Epithelial cell of esophagus (primary cell): ENCODE measurements at regions not wholly inside any gene's neighbourhood (a gene's known extent, or its start where the extent isn't known, plus 50 kb on each side); places are given as distances from the start of the nearest gene placed in this dataset.
"Not testable (repeated sequence)": the region's sequence is repeated elsewhere in the genome, so short reads cannot be mapped to it uniquely, and the experiment has no call there.

Experiments used
- DNase-seq: peaks from one replicate; pipeline ENCODE4 v3.0.0; 2010; ENCODE audit warnings: low read depth
- H3K4me3 ChIP-seq: 2 replicates; pipeline ENCODE4 v1.5.1; 2011; ENCODE audit warnings: mild to moderate bottlenecking, low read length, control low read depth
- CTCF ChIP-seq: IDR thresholded peaks from 2 replicates; pipeline ENCODE4 v1.5.1; 2011; ENCODE audit warnings: low read depth, mild to moderate bottlenecking, low read length, control low read depth, inconsistent platforms; ENCODE audit not compliant: insufficient read depth; ENCODE audit errors: missing control alignments

DNA sequence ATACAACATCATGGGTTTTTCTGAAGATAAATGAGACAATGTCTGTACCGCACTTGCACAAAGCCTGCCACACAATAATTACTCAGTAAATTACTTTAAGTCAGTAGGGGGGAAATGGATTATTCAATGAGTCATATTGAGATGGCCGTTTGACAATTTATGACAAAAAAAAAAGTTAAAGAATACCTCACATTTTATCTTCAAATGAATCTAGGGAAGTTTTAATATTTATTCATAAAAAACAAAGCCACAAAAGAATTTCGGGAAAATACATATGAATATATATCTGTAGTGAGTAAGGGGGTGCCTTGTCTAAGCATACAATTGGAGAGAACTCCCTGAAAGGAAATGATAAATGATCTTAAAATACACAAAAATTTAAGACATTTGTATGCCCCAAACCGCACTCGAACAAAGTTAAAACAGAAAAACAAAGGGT is 197.0 kb upstream of the SLC7A11 start:
- H3K4me3 ChIP-seq, result no peak overlapping the region
- DNase-seq, result no peak
- TF ChIP-seq CTCF, result no peak

- no peak overlapping the region for H3K4me3 ChIP-seq
- DNase-seq, result no peak
- no peak for TF ChIP-seq CTCF
Measured at GRCh38 chr4:138438608-138439007, 196.5 kb upstream of the SLC7A11 start.

- no peak overlapping the region for H3K4me3 ChIP-seq
- no peak for DNase-seq
- no peak for TF ChIP-seq CTCF
Measured at GRCh38 chr4:138437263-138437851, 195.2 kb upstream of the SLC7A11 start.

DNA sequence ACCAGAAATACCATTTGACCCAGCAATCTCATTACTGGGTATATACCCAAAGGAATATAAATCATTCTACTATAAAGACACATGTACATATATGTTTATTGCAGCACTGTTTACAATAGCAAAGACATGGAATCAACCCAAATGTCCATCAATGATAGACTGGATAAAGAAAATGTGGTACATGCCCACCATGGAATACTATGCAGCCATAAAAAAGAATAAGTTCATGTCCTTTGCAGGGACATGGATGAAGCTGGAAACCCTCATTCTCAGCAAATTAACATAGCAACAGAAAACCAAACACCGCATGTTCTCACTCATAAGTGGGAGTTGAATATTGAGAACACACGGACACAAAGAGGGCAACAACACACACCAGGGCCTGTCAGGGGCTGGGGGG is 193.6 kb upstream of the SLC7A11 start:
- not testable (repeated sequence) for DNase-seq, H3K4me3 ChIP-seq

- DNase-seq, H3K4me3 ChIP-seq: not testable (repeated sequence)
Measured at GRCh38 chr4:138435046-138435445, 192.9 kb upstream of the SLC7A11 start.

DNA sequence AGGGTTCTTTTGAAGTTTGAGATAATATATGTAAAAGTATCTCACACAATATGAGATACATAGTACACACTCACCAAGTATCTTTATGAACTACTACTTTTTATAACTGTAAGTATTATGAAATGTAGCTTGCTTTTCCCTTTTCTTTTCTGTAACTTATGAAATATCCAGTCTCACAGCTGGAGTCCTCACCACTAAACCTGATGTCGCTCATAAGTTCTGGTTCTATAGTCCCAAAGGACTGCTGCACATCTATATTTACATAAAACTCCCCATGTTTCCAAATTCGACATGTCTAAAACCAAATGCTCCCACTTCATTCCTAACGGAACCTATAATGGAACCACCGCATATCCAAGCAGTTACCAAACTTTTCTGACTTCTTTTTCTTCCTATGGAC is 186.5 kb upstream of the SLC7A11 start:
- TF ChIP-seq CTCF, result no peak
- no peak for DNase-seq
- no peak overlapping the region for H3K4me3 ChIP-seq

DNA sequence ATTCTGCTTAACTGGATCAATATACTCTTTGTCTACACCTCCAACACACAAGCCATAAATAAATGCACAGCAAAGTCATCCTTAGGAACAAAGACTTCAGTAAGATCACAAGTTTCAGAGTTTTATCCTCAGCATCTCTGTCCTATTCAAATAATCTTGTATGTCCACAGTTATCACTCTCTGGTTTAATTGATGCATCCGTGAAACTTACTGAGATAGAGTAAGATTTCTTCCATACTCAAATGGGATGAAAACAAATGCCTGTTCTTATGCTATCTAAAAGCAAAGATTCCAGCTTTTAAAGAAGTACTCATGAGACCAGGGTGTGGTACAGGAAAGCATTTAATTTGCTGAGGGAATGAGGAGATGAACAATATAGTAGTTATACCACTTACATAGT is 184.6 kb upstream of the SLC7A11 start:
- no peak for DNase-seq
- TF ChIP-seq CTCF, result no peak
- H3K4me3 ChIP-seq, result no peak overlapping the region

DNA sequence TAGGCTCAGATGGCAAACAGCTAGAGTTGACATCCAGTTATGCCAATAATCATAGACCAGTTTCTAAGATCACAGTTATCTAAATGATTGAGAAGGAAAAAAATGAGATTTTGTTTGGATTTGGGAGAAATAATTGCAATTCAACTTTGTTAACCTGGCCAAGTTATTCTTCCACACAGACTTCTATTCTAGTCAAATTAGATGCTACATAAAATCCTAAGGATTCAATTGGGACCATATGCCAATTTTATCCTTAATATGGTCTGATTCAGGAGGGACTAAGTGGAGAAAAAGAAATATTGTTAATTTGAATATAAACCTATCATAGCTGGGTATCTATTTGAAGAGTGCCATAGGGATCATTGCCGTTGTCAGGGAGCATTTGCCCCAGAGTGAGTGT is 178.3 kb upstream of the SLC7A11 start:
- no peak for DNase-seq
- TF ChIP-seq CTCF, result no peak
- no peak overlapping the region for H3K4me3 ChIP-seq
